Ishikawa (cell line): ENCODE measurements at regions not wholly inside any gene's neighbourhood (a gene's known extent, or its start where the extent isn't known, plus 50 kb on each side); places are given as distances from the start of the nearest gene placed in this dataset.

Source experiments
- CEBPB ChIP-seq: IDR thresholded peaks from 2 replicates; pipeline ENCODE4 v1.6.1; 2012
- CREB1 ChIP-seq: IDR thresholded peaks from 2 replicates; pipeline ENCODE4 v1.6.1; 2012; ENCODE audit warnings: low read depth
- EGR1 ChIP-seq: IDR thresholded peaks from 2 replicates; pipeline ENCODE4 v1.6.1; 2012
- EP300 ChIP-seq: IDR thresholded peaks from 2 replicates; pipeline ENCODE4 v1.6.1; 2012; ENCODE audit warnings: borderline replicate concordance
- FOXM1 ChIP-seq: IDR thresholded peaks from 2 replicates; pipeline ENCODE4 v1.6.1; 2012; ENCODE audit warnings: low read depth, borderline replicate concordance
- NFIC ChIP-seq: IDR thresholded peaks from 2 replicates; pipeline ENCODE4 v1.6.1; 2012
- RAD21 ChIP-seq: IDR thresholded peaks from 2 replicates; pipeline ENCODE4 v1.6.1; 2012; ENCODE audit warnings: low read depth
- TAF1 ChIP-seq: IDR thresholded peaks from 2 replicates; pipeline ENCODE4 v1.6.1; 2012; ENCODE audit warnings: low read depth, mild to moderate bottlenecking
- TCF12 ChIP-seq: IDR thresholded peaks from 2 replicates; pipeline ENCODE4 v1.6.1; 2012; ENCODE audit warnings: low read depth
- TEAD4 ChIP-seq: IDR thresholded peaks from 2 replicates; pipeline ENCODE4 v1.6.1; 2012
- USF1 ChIP-seq: IDR thresholded peaks from 2 replicates; pipeline ENCODE4 v1.6.1; 2012
- YY1 ChIP-seq: IDR thresholded peaks from 2 replicates; pipeline ENCODE4 v1.6.1; 2012; ENCODE audit warnings: low read depth
- ZBTB7A ChIP-seq: IDR thresholded peaks from 2 replicates; pipeline ENCODE4 v1.6.1; 2012; ENCODE audit warnings: low read depth
- TF ChIP-seq, protein P1 (sequence below): IDR thresholded peaks from 2 replicates; pipeline ENCODE4 v1.6.1; 2012
- TF ChIP-seq, protein P2 (sequence below): IDR thresholded peaks from 2 replicates; pipeline ENCODE4 v1.6.1; 2012; ENCODE audit warnings: low read depth, mild to moderate bottlenecking

- TF ChIP-seq NFIC, result no peak
- no peak for TF ChIP-seq EP300
- TF ChIP-seq, protein P1, sequence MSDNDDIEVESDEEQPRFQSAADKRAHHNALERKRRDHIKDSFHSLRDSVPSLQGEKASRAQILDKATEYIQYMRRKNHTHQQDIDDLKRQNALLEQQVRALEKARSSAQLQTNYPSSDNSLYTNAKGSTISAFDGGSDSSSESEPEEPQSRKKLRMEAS, result no peak
- TF ChIP-seq CREB1, result no peak
- no peak for TF ChIP-seq CEBPB
- no peak for TF ChIP-seq USF1
- TF ChIP-seq TCF12, result no peak
- TF ChIP-seq FOXM1, result no peak
- no peak for TF ChIP-seq TEAD4
- TF ChIP-seq RAD21, result no peak
- TF ChIP-seq TAF1, result no peak
- TF ChIP-seq, protein P2, sequence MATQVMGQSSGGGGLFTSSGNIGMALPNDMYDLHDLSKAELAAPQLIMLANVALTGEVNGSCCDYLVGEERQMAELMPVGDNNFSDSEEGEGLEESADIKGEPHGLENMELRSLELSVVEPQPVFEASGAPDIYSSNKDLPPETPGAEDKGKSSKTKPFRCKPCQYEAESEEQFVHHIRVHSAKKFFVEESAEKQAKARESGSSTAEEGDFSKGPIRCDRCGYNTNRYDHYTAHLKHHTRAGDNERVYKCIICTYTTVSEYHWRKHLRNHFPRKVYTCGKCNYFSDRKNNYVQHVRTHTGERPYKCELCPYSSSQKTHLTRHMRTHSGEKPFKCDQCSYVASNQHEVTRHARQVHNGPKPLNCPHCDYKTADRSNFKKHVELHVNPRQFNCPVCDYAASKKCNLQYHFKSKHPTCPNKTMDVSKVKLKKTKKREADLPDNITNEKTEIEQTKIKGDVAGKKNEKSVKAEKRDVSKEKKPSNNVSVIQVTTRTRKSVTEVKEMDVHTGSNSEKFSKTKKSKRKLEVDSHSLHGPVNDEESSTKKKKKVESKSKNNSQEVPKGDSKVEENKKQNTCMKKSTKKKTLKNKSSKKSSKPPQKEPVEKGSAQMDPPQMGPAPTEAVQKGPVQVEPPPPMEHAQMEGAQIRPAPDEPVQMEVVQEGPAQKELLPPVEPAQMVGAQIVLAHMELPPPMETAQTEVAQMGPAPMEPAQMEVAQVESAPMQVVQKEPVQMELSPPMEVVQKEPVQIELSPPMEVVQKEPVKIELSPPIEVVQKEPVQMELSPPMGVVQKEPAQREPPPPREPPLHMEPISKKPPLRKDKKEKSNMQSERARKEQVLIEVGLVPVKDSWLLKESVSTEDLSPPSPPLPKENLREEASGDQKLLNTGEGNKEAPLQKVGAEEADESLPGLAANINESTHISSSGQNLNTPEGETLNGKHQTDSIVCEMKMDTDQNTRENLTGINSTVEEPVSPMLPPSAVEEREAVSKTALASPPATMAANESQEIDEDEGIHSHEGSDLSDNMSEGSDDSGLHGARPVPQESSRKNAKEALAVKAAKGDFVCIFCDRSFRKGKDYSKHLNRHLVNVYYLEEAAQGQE, result no peak
- TF ChIP-seq YY1, result no peak
Observed at GRCh38 chr3:69665026-69665737, 74.1 kb upstream of the MITF start.

DNA sequence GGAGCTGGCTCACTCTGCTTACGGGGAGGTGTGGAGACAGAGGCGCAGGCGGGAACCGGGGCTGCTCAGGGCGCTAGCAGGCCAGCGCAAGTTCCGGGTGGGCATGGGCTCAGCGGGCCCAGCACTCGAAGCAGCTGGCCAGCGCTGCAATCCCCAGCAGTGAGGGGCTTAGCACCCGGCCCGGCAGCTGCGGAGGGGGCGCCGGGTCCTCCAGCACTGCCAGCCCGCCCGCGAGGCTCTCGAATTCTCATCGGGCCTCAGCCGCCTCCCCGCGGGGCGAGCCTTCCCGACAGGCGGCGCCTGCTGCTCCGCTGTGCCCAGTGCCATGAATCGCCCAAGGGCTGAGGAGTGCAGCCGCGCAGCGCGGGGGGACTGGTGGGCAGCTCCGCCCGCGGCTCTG, 78.6 kb upstream of the MITF start:
- no peak for TF ChIP-seq CEBPB
- TF ChIP-seq CREB1, result no peak
- TF ChIP-seq, protein P2, result no peak
- TF ChIP-seq, protein P1, result no peak
- TF ChIP-seq RAD21, result no peak
- TF ChIP-seq NFIC, result no peak
- TF ChIP-seq EGR1, result no peak
- TF ChIP-seq TAF1, result no peak
- TF ChIP-seq USF1, result no peak

GRCh38 chr3:69659180-69659910, 79.9 kb upstream of the MITF start:
- TF ChIP-seq NFIC (no peak), CEBPB (no peak), TEAD4 (no peak), CREB1 (no peak), RAD21 (no peak), TAF1 (no peak), ZBTB7A (no peak)
- TF ChIP-seq, protein P1, result no peak
- TF ChIP-seq, protein P2, result no peak

DNA sequence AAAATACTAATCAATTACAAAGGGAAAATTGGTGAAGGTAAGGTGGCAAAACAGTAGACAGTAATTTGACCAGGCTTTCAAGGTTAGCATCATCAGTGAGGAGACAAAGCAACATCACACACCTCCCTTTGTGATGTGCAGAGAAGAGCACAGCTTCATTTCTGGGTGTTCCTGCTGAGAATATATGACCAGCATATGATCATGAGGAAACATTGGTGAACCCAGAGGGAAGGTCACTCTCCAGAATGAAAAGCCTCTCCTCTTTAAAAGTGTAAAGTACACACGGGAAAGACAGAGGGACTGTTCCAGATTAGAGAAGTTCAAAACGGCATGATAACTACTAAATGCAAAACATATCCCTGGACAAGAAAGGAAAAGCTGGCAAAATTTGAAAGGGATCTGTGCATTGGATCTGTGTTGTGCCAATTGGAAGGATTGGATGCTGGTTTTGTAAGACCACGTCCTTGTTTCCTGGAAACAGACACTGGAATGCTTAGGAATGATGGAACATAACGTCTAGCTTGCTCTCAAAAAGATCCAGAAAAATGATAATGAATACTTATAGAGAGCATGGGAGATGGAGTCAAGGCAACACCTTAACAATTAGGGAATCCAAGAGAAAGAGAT, 80.6 kb upstream of the MITF start:
- TF ChIP-seq RAD21 (no peak), FOXM1 (no peak), NFIC (no peak), EGR1 (no peak), CEBPB (no peak), TEAD4 (no peak), ZBTB7A (no peak), USF1 (no peak), TCF12 (no peak)
- TF ChIP-seq, protein P1, result no peak
- TF ChIP-seq, protein P2, result no peak
